Vagina (tissue), 2 donors: ENCODE measurements at regions not wholly inside any gene's neighbourhood (a gene's known extent, or its start where the extent isn't known, plus 50 kb on each side); places are given as distances from the start of the nearest gene placed in this dataset.

Experiments used
- POLR2A ChIP-seq, 2 donors: fragments of 450-650 bp; IDR thresholded peaks; one replicate each; pipeline ENCODE4 v1.6.1; 2017; ENCODE audit warnings: antibody characterized with exemption in 2 of 2, mild to moderate bottlenecking in 2 of 2, moderate library complexity in 2 of 2
- TF ChIP-seq, protein P1 (sequence below), 3 experiments: fragments of 450-650 bp in 2 of 3; fragments of 200-600 bp in 1 of 3; sonication (generic) in 1 of 3; IDR thresholded peaks; one replicate each; pipeline ENCODE4 v1.5.1; 2017 to 2019; ENCODE audit warnings: antibody characterized with exemption in 3 of 3, mild to moderate bottlenecking in 2 of 3, moderate library complexity in 2 of 3

DNA sequence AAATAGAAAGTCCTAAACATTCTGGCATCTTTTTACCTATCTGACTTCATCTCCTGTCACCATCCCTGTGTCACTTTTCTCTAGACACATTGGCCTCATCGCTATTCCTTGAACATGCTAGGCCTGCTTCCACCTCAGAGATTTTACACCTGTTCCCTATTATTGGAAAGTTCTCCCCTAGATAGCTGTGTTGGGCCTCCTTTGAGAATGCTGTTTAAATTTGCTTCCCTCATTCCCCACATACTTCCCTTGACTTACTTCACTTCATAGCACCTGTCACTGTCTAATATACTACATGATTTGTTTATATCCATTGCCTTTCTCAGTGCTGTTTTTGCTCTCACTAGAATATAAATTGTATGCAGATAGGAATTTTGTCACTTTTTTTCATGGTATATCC is 317.0 kb upstream of the GCFC2 start:
- TF ChIP-seq POLR2A (IDR thresholded peaks at IDR 0.05) = no peak
- TF ChIP-seq, protein P1, sequence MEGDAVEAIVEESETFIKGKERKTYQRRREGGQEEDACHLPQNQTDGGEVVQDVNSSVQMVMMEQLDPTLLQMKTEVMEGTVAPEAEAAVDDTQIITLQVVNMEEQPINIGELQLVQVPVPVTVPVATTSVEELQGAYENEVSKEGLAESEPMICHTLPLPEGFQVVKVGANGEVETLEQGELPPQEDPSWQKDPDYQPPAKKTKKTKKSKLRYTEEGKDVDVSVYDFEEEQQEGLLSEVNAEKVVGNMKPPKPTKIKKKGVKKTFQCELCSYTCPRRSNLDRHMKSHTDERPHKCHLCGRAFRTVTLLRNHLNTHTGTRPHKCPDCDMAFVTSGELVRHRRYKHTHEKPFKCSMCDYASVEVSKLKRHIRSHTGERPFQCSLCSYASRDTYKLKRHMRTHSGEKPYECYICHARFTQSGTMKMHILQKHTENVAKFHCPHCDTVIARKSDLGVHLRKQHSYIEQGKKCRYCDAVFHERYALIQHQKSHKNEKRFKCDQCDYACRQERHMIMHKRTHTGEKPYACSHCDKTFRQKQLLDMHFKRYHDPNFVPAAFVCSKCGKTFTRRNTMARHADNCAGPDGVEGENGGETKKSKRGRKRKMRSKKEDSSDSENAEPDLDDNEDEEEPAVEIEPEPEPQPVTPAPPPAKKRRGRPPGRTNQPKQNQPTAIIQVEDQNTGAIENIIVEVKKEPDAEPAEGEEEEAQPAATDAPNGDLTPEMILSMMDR (IDR thresholded peaks at IDR 0.05) = no peak
